Neural cell (in vitro differentiated cells): ENCODE measurements at regions not wholly inside any gene's neighbourhood (a gene's known extent, or its start where the extent isn't known, plus 50 kb on each side); places are given as distances from the start of the nearest gene placed in this dataset.

Source experiments
- EP300 ChIP-seq: fragments of 450-650 bp; conservative IDR thresholded peaks from 2 replicates; pipeline ENCODE4 v1.6.1; 2014; ENCODE audit warnings: antibody characterized with exemption, mild to moderate bottlenecking, moderate library complexity; ENCODE audit not compliant: poor library complexity, severe bottlenecking
- EZH2 ChIP-seq: fragments of 200-600, 300-800 bp; shearing (Covaris generic), sonication (generic); IDR thresholded peaks from 2 replicates; pipeline ENCODE4 v1.6.1; 2014; ENCODE audit warnings: antibody characterized with exemption, low read length, borderline replicate concordance, mild to moderate bottlenecking; ENCODE audit not compliant: insufficient read depth, poor library complexity, severe bottlenecking
- POLR2AphosphoS5 ChIP-seq: IDR thresholded peaks from 2 replicates; pipeline ENCODE4 v1.6.1; 2012
- RAD21 ChIP-seq: fragments of 450-650 bp; conservative IDR thresholded peaks from 2 replicates; pipeline ENCODE4 v1.6.1; 2014; ENCODE audit warnings: antibody characterized with exemption, mild to moderate bottlenecking, moderate library complexity
- REST ChIP-seq: IDR thresholded peaks from 2 replicates; pipeline ENCODE4 v1.6.1; 2012; ENCODE audit warnings: borderline replicate concordance
- SMC3 ChIP-seq: fragments of 450-650 bp; conservative IDR thresholded peaks from 2 replicates; pipeline ENCODE4 v1.6.1; 2014; ENCODE audit warnings: antibody characterized with exemption, mild to moderate bottlenecking, moderate library complexity; ENCODE audit not compliant: poor library complexity
- TAF1 ChIP-seq: IDR thresholded peaks from 2 replicates; pipeline ENCODE4 v1.6.1; 2012; ENCODE audit warnings: low read depth
- TF ChIP-seq, protein P1 (sequence below): fragments of 450-650 bp; IDR thresholded peaks from 2 replicates; pipeline ENCODE4 v1.5.1; 2014; ENCODE audit warnings: antibody characterized with exemption, mild to moderate bottlenecking, moderate library complexity; ENCODE audit not compliant: poor library complexity, severe bottlenecking

DNA sequence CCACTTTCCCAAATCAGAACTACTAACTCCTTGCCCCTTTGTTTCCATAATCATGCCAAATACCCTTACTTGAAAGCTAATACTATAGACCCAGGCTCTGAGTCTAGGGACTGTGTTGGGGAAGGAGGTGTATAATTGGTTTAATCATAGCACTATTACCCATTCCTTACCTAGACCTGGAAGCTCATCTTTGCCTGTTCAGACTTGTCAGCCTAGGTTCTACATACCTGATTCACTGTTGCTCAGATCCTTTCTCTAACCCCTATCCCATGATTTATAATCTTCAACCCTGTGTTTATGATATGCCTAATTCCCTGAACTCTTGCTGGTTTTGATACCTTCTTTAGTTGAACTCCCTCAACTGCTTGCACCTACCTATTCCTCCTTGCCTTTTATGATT lies 123.1 kb upstream of the GRIA3 start:
- TF ChIP-seq, protein P1, sequence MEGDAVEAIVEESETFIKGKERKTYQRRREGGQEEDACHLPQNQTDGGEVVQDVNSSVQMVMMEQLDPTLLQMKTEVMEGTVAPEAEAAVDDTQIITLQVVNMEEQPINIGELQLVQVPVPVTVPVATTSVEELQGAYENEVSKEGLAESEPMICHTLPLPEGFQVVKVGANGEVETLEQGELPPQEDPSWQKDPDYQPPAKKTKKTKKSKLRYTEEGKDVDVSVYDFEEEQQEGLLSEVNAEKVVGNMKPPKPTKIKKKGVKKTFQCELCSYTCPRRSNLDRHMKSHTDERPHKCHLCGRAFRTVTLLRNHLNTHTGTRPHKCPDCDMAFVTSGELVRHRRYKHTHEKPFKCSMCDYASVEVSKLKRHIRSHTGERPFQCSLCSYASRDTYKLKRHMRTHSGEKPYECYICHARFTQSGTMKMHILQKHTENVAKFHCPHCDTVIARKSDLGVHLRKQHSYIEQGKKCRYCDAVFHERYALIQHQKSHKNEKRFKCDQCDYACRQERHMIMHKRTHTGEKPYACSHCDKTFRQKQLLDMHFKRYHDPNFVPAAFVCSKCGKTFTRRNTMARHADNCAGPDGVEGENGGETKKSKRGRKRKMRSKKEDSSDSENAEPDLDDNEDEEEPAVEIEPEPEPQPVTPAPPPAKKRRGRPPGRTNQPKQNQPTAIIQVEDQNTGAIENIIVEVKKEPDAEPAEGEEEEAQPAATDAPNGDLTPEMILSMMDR = no peak
- no peak for TF ChIP-seq POLR2AphosphoS5
- no peak for TF ChIP-seq EZH2
- no peak for TF ChIP-seq EP300
- no peak for TF ChIP-seq TAF1
- TF ChIP-seq RAD21 = no peak
- no peak for TF ChIP-seq SMC3
- TF ChIP-seq REST = no peak
